ENCODE measurements at regions not wholly inside any gene's neighbourhood (a gene's known extent, or its start where the extent isn't known, plus 50 kb on each side); places are given as distances from the start of the nearest gene placed in this dataset.

- no peak for TF ChIP-seq POLR2A (IDR thresholded peaks at IDR 0.05; ENCODE audit: low read depth, low read length)
- no peak for TF ChIP-seq TAF1 (IDR thresholded peaks at IDR 0.05; ENCODE audit: borderline replicate concordance, low read depth, low read length)
Observed at GRCh38 chr14:34376649-34377267, 85.3 kb downstream of the SPTSSA start.

All from GM12892 (cell line).